Pancreas (tissue), 10 donors: ENCODE measurements at regions not wholly inside any gene's neighbourhood (a gene's known extent, or its start where the extent isn't known, plus 50 kb on each side); places are given as distances from the start of the nearest gene placed in this dataset.

Experiments used
- ATAC-seq, 4 donors: fragments of 200-7000 bp; cut with Tn5 transposase; one replicate each; pipeline versions ENCODE4 v1.8.0 to v1.9.1; 2020; ENCODE audit warnings: mild to moderate bottlenecking in 4 of 4, moderate library complexity in 4 of 4
- DNase-seq, 6 donors: peaks; one replicate each; pipeline ENCODE4 v3.0.0-alpha.2; 2020
- FAIRE-seq: peaks from 2 replicates; lab custom pipeline; 2012; peaks lifted over from hg19 to GRCh38; lab: Jason Lieb, UNC
- H3K27ac ChIP-seq, 4 donors: fragments of 200-600 bp; sonication (generic); 1 replicate in 3 of 4; 2 replicates in 1 of 4; pipeline versions ENCODE4 v1.5.0 to v1.8.0; 2020
- H3K27me3 ChIP-seq, 4 donors: fragments of 200-600 bp; one replicate each; pipeline ENCODE4 v1.8.0; 2021
- H3K36me3 ChIP-seq, 3 donors: fragments of 200-600 bp; sonication (generic) in 1 of 3; one replicate each; pipeline versions ENCODE4 v1.5.0 to v1.8.0; 2020 to 2021
- H3K4me1 ChIP-seq, 3 donors: fragments of 200-600 bp; one replicate each; pipeline ENCODE4 v1.8.0; 2021
- H3K4me3 ChIP-seq, 4 donors: fragments of 200-600 bp; sonication (generic) in 2 of 4; one replicate each; pipeline versions ENCODE4 v1.5.0 to v1.8.0; 2020 to 2021
- H3K9me3 ChIP-seq, 4 donors: fragments of 200-600 bp; one replicate each; pipeline ENCODE4 v1.8.0; 2021
- CTCF ChIP-seq, 4 donors: fragments of 200-600 bp; sonication (generic) in 3 of 4; IDR thresholded peaks; one replicate each; pipeline versions ENCODE4 v1.5.0 to v1.8.0; 2021; ENCODE audit warnings: antibody characterized with exemption in 4 of 4
- WGBS, 2 donors: extraction: QIAGEN DNeasy Blood & Tissue Kit; methylation state at CpG; one replicate each; pipeline ENCODE4 v1.1.7; 2013; 5-methylcytosine and 5-hydroxymethylcytosine counted together
- intact Hi-C, 3 donors: fragments of 100-400 bp; cut with DNase I; formaldehyde crosslinking; loops; one replicate each; pipeline versions ENCODE4 v1.11.1 to v1.14.2; 2022
- donor health status: healthy with polysubstance abuse.
- donor health status: DM: no; HTN: no; CAD: no; lungs with moderate emphysema.
- donor health status: DM: no; HTN: no; CAD: no.
- donor health status: control.
- donor health status: control.
- donor health status: Bipolar disorder and iron deficiency.
- donor health status: DM: yes; HTN: yes; CAD: no.
- donor health status: DM: no; HTN: no; CAD: no.
- donor health status: DM: no; HTN: no; CAD: no.
- donor health status: DM: yes; HTN: yes; CAD: no.

GRCh38 chr6:133034509-133035206 is 206.5 kb upstream of the EYA4 start:
- FAIRE-seq (no peak), DNase-seq (no peak), ATAC-seq (no peak)
- no peak for TF ChIP-seq CTCF (IDR thresholded peaks at IDR 0.05)
- WGBS, 2 donors = 55 to 61% methylated on average over 8 of the region's 8 CpGs
- Histone ChIP-seq H3K36me3 (no peaks in the 10 kb centered on the region), H3K27me3 (no peaks in the 10 kb centered on the region), H3K9me3 (no peaks in the 10 kb centered on the region), H3K4me1 (no peaks in the 10 kb centered on the region), H3K4me3 (no peak overlapping the region), H3K27ac (no peak overlapping the region)
- intact Hi-C loops = no loop called here

- no peak for TF ChIP-seq CTCF (IDR thresholded peaks at IDR 0.05)
- no peak overlapping the region for H3K27ac ChIP-seq
- no peak overlapping the region for H3K4me3 ChIP-seq
- DNase-seq (no peak), ATAC-seq (peak in 2 of 4 donors; percentile 25 to 27), FAIRE-seq (no peak)
- H3K9me3 ChIP-seq = no peaks in the 10 kb centered on the region
- H3K4me1 ChIP-seq = no peaks in the 10 kb centered on the region
- intact Hi-C loops = no loop called here
- 83 to 90% methylated on average over 3 of the region's 3 CpGs for WGBS, 2 donors
- H3K27me3 ChIP-seq = no peaks in the 10 kb centered on the region
- no peaks in the 10 kb centered on the region for H3K36me3 ChIP-seq
Measured at GRCh38 chr6:133040094-133040802, 200.9 kb upstream of the EYA4 start.

GRCh38 chr6:133040803-133041419 is 200.2 kb upstream of the EYA4 start:
- H3K27me3 ChIP-seq = no peaks in the 10 kb centered on the region
- DNase-seq = no peak
- H3K9me3 ChIP-seq = no peaks in the 10 kb centered on the region
- 64 to 84% methylated on average over 2 of the region's 2 CpGs for WGBS, 2 donors
- no peaks in the 10 kb centered on the region for H3K36me3 ChIP-seq
- no peak overlapping the region for H3K4me3 ChIP-seq
- no peak for TF ChIP-seq CTCF (IDR thresholded peaks at IDR 0.05)
- intact Hi-C loops = no loop called here
- no peak for FAIRE-seq
- no peak overlapping the region for H3K27ac ChIP-seq
- ATAC-seq = no peak
- H3K4me1 ChIP-seq = no peaks in the 10 kb centered on the region

GRCh38 chr6:133042550-133043120 is 198.5 kb upstream of the EYA4 start:
- no peak for TF ChIP-seq CTCF (IDR thresholded peaks at IDR 0.05)
- Histone ChIP-seq H3K4me1 (no peaks in the 10 kb centered on the region), H3K36me3 (no peaks in the 10 kb centered on the region), H3K27me3 (no peaks in the 10 kb centered on the region), H3K9me3 (no peaks in the 10 kb centered on the region), H3K4me3 (no peak overlapping the region), H3K27ac (no peak overlapping the region)
- no peak for ATAC-seq
- no peak for FAIRE-seq
- DNase-seq = no peak
- intact Hi-C loops = no loop called here
- 52 to 82% methylated on average over 3 of the region's 3 CpGs for WGBS, 2 donors
